ENCODE measurements at regions not wholly inside any gene's neighbourhood (a gene's known extent, or its start where the extent isn't known, plus 50 kb on each side); places are given as distances from the start of the nearest gene placed in this dataset.

GRCh38 chr18:28512357-28512756 lies 335.4 kb upstream of the CDH2 start:
- H3K27me3 ChIP-seq, result no peaks in the 10 kb centered on the region
- 32 to 54% methylated on average over 2 of the region's 2 CpGs for WGBS, 2 donors
- H3K4me3 ChIP-seq, result no peak overlapping the region
- DNase-seq, result no peak
- intact Hi-C loops (cut with DNase I), result no loop called here
- no peaks in the 10 kb centered on the region for H3K9me3 ChIP-seq
- H3K36me3 ChIP-seq (replicated peaks in 1 of 2; ENCODE audit: insufficient read depth in 1 of 2, low read depth in 2 of 2), result no peaks in the 10 kb centered on the region
- H3K4me1 ChIP-seq, result no peaks in the 10 kb centered on the region
- ATAC-seq, result no peak
- TF ChIP-seq CTCF (IDR thresholded peaks at IDR 0.05), result no peak
- TF ChIP-seq POLR2A (IDR thresholded peaks at IDR 0.05), result no peak
- H3K27ac ChIP-seq, result no peak overlapping the region

GRCh38 chr18:28511413-28511821 lies 334.5 kb upstream of the CDH2 start:
- no peaks in the 10 kb centered on the region for H3K27me3 ChIP-seq
- H3K36me3 ChIP-seq (replicated peaks in 1 of 2; ENCODE audit: insufficient read depth in 1 of 2, low read depth in 2 of 2), result no peaks in the 10 kb centered on the region
- ATAC-seq (no peak), DNase-seq (no peak)
- intact Hi-C loops (cut with DNase I), result no loop called here
- H3K4me3 ChIP-seq, result no peak overlapping the region
- no peaks in the 10 kb centered on the region for H3K4me1 ChIP-seq
- H3K27ac ChIP-seq, result no peak overlapping the region
- TF ChIP-seq POLR2A (IDR thresholded peaks at IDR 0.05) (no peak), CTCF (IDR thresholded peaks at IDR 0.05) (no peak)
- no peaks in the 10 kb centered on the region for H3K9me3 ChIP-seq
- 33 to 34% methylated on average over 2 of the region's 2 CpGs for WGBS, 2 donors

GRCh38 chr18:28510210-28510609 lies 333.3 kb upstream of the CDH2 start:
- H3K4me3 ChIP-seq, result no peak overlapping the region
- ATAC-seq (no peak), DNase-seq (no peak)
- no peaks in the 10 kb centered on the region for H3K27me3 ChIP-seq
- TF ChIP-seq POLR2A (IDR thresholded peaks at IDR 0.05), result no peak
- TF ChIP-seq CTCF (IDR thresholded peaks at IDR 0.05), result no peak
- intact Hi-C loops (cut with DNase I), result no loop called here
- no peaks in the 10 kb centered on the region for H3K9me3 ChIP-seq
- H3K36me3 ChIP-seq (replicated peaks in 1 of 2; ENCODE audit: insufficient read depth in 1 of 2, low read depth in 2 of 2), result no peaks in the 10 kb centered on the region
- no peak overlapping the region for H3K27ac ChIP-seq
- H3K4me1 ChIP-seq, result no peaks in the 10 kb centered on the region

GRCh38 chr18:28504066-28504465 lies 327.1 kb upstream of the CDH2 start:
- TF ChIP-seq POLR2A (IDR thresholded peaks at IDR 0.05) (no peak), CTCF (IDR thresholded peaks at IDR 0.05) (no peak)
- WGBS, 2 donors, result 40 to 42% methylated on average over 4 of the region's 4 CpGs
- intact Hi-C loops (cut with DNase I), result no loop called here

GRCh38 chr18:28494151-28494550 lies 317.2 kb upstream of the CDH2 start:
- no peaks in the 10 kb centered on the region for H3K36me3 ChIP-seq (replicated peaks in 1 of 2; ENCODE audit: insufficient read depth in 1 of 2, low read depth in 2 of 2)
- intact Hi-C loops (cut with DNase I), result no loop called here
- H3K4me3 ChIP-seq, result no peak overlapping the region
- DNase-seq (no peak), ATAC-seq (no peak)
- TF ChIP-seq POLR2A (IDR thresholded peaks at IDR 0.05) (no peak), CTCF (IDR thresholded peaks at IDR 0.05) (no peak)
- no peak overlapping the region for H3K27ac ChIP-seq
- WGBS, 2 donors, result 24 to 25% methylated on average over 1 of the region's 1 CpG
- no peaks in the 10 kb centered on the region for H3K9me3 ChIP-seq
- H3K27me3 ChIP-seq, result no peaks in the 10 kb centered on the region
- H3K4me1 ChIP-seq, result no peaks in the 10 kb centered on the region

More at GRCh38 chr18:28504066-28504465, 327.1 kb upstream of the CDH2 start:
- DNase-seq (no peak), ATAC-seq (no peak)
- Histone ChIP-seq H3K4me1 (no peaks in the 10 kb centered on the region), H3K36me3 (replicated peaks in 1 of 2; ENCODE audit: insufficient read depth in 1 of 2, low read depth in 2 of 2) (no peaks in the 10 kb centered on the region), H3K27ac (no peak overlapping the region), H3K9me3 (no peaks in the 10 kb centered on the region), H3K4me3 (no peak overlapping the region), H3K27me3 (no peaks in the 10 kb centered on the region)

Measured in body of pancreas (tissue), 4 donors.